HT1080 (cell line): ENCODE measurements at regions not wholly inside any gene's neighbourhood (a gene's known extent, or its start where the extent isn't known, plus 50 kb on each side); places are given as distances from the start of the nearest gene placed in this dataset.

Source experiments
- DNase-seq: peaks from one replicate; pipeline ENCODE4 v3.0.0-alpha.2; 2015; ENCODE audit warnings: low read depth

- DNase-seq, result no peak
Observed at GRCh38 chr9:2991292-2991691, 147.4 kb upstream of the PUM3 start.

- no peak for DNase-seq
Observed at GRCh38 chr9:2987679-2988078, 143.8 kb upstream of the PUM3 start.

- DNase-seq, result no peak
Observed at GRCh38 chr9:2985343-2985742, 141.4 kb upstream of the PUM3 start.

- no peak for DNase-seq
Observed at GRCh38 chr9:2984491-2984890, 140.6 kb upstream of the PUM3 start.

- no peak for DNase-seq
Observed at GRCh38 chr9:2979957-2980610, 136.2 kb upstream of the PUM3 start.

- DNase-seq, result no peak
Observed at GRCh38 chr9:2972475-2972874, 128.6 kb upstream of the PUM3 start.

GRCh38 chr9:2970864-2971263, 127.0 kb upstream of the PUM3 start:
- no peak for DNase-seq

GRCh38 chr9:2967766-2968165, 123.9 kb upstream of the PUM3 start:
- DNase-seq, result peak; percentile 78

GRCh38 chr9:2966565-2967300, 122.8 kb upstream of the PUM3 start:
- no peak for DNase-seq

- DNase-seq, result no peak
Observed at GRCh38 chr9:2964470-2964869, 120.6 kb upstream of the PUM3 start.

GRCh38 chr9:2963307-2963706, 119.4 kb upstream of the PUM3 start:
- DNase-seq, result no peak

- DNase-seq, result no peak
Observed at GRCh38 chr9:2962471-2963172, 118.7 kb upstream of the PUM3 start.

GRCh38 chr9:2958219-2958618, 114.3 kb upstream of the PUM3 start:
- no peak for DNase-seq

GRCh38 chr9:2957656-2958200, 113.8 kb upstream of the PUM3 start:
- DNase-seq, result no peak

GRCh38 chr9:2955575-2955974, 111.7 kb upstream of the PUM3 start:
- DNase-seq, result no peak

GRCh38 chr9:2939368-2939767, 95.5 kb upstream of the PUM3 start:
- DNase-seq, result no peak

GRCh38 chr9:2936221-2936620, 92.3 kb upstream of the PUM3 start:
- no peak for DNase-seq

GRCh38 chr9:2934883-2935282, 91.0 kb upstream of the PUM3 start:
- no peak for DNase-seq

- DNase-seq, result no peak
Observed at GRCh38 chr9:2934241-2934650, 90.4 kb upstream of the PUM3 start.

GRCh38 chr9:2933165-2934095, 89.5 kb upstream of the PUM3 start:
- no peak for DNase-seq

GRCh38 chr9:2928411-2928810, 84.5 kb upstream of the PUM3 start:
- no peak for DNase-seq
